DLD1 (cell line): ENCODE measurements at regions not wholly inside any gene's neighbourhood (a gene's known extent, or its start where the extent isn't known, plus 50 kb on each side); places are given as distances from the start of the nearest gene placed in this dataset.

Experiments
- in situ Hi-C: cut with HindIII; loops from 2 replicates; pipeline ENCODE4 v1.10.0; 2017; ENCODE audit warnings: low sequenced_read_pairs

- in situ Hi-C loops: no loop called here
Measured at GRCh38 chr18:77650799-77651385, 401.2 kb downstream of the GALR1 start.

- in situ Hi-C loops: no loop called here
Measured at GRCh38 chr18:77651441-77651840, 401.8 kb downstream of the GALR1 start.

DNA sequence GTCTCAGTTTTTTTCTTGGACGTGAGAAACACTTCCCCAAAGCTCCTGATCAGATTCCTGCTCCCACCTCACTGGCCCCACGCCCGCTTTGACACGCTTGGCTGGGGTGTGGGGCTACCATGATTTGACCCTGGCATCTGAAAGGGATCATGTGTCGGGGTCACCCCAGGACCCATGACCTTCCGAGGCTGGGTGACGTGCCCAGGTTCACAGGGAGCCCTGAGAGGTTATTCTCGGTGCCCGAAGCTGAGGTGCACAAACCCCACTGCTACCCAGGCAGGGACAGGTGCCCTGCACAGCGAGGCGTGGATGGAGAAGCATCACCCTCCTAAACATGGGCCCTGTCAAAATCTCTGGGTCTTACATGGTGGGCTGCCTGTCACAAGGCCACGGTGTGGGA, 404.1 kb downstream of the GALR1 start:
- in situ Hi-C loops: no loop called here

GRCh38 chr18:77654302-77654701, 404.7 kb downstream of the GALR1 start:
- in situ Hi-C loops: no loop called here

DNA sequence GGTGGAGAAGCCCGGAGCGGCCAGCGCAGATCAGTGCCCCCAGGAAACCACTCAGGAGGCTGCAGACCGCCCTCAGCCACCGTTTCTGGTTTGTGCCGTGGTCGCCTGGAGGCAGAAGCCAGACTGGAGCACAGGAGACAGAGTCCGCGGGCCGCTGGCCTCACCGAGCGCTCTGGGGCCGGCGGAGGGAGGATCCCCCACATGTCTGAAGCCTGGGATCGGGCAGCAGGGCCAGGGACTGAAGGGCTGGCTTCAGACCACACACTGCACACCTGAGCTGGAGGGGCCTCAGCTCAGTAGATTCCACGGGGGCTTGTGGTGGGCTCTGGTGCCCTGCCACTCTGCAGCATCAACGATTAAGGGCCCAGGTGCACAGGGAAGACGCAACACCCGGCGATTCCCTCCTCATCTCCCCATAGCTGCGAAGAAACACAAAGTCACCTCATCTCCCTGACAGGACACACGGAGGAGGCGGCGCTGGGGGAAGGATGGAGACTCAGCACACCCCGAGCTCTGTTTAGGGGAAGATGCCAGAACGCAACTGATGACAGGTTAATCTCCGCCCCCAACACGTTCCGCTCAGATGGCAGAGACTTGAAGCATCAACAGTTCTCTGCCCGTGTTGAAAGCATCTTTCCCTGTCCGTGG, 408.1 kb downstream of the GALR1 start:
- in situ Hi-C loops: no loop called here

- in situ Hi-C loops: no loop called here
Measured at GRCh38 chr18:77658299-77658662, 408.6 kb downstream of the GALR1 start.

GRCh38 chr18:77658751-77659448, 409.3 kb downstream of the GALR1 start:
- in situ Hi-C loops: no loop called here

GRCh38 chr18:77666613-77667012, 417.0 kb downstream of the GALR1 start:
- in situ Hi-C loops: no loop called here

DNA sequence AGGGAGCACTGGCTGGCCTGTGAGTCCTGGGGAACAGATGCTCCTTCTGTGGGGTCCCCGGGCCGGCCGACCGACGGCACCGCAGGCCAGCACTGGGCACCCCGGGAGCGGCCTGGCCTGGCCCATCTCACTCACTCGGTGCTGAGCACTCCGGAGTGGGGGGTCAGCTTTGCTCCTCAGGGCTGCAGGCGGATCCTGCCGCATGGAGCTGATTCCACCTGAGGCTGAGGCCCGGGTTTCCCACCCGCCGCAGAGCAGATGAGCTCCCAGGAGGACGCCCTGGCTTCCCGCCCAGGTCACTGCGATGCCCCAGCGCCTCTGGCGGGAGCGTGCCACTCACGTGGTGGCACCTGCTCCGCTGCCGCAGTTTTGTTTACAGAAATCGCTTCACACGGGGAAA, 418.6 kb downstream of the GALR1 start:
- in situ Hi-C loops: no loop called here

DNA sequence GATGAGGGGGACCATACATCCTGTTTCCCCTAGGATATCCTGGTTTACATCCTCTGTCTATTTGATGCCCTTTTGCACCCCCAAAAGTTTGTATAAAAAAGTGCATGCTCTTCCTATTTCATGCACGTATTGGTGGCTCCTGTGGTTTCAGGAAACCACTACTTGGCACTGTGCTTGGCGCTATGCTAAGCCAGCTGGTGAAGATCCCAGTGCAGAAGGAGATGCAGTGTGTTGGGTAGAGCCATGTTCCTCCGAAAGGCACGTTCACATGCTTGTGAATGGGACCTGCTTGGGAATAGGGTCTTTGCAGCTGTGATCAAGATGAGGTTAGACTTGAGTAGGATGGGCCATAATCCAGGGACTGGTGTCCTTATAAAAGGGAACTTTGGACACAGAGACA, 419.7 kb downstream of the GALR1 start:
- in situ Hi-C loops: no loop called here

DNA sequence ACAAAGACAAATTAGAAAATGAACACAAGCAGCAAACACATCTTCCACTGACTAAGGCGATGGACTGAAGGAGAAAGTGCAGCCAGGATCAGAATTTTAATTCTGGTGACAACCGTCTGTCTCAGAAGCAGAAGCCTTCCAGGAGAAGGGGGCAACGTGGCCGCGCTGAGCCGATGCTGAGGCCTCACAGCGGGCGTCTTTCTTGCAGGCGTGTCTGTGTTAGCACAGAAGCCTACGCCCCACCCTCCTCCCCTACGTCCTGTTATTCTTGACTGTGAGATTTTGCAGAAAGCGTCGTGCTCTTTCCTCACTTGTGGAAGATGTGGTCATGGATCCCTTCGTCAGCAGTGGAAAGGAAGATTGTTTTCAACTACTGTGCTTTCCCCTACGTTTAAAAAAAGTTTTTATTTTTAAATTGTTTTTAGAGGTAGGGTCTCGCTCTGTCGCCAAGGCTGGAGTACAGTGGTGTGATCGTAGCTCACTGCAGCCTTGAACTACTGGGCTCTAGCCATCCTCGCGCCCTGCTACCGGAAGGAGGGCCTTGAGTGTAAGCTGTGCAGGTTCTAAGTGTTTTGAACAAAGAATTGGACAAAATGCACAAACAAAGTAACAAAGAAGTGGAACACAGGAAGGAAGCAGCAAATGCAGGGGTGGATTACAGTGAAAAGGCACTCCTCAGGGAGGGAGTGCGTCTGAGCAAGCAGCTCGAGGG, 422.0 kb downstream of the GALR1 start:
- in situ Hi-C loops: no loop called here

GRCh38 chr18:77676910-77677309, 427.3 kb downstream of the GALR1 start:
- in situ Hi-C loops: no loop called here

DNA sequence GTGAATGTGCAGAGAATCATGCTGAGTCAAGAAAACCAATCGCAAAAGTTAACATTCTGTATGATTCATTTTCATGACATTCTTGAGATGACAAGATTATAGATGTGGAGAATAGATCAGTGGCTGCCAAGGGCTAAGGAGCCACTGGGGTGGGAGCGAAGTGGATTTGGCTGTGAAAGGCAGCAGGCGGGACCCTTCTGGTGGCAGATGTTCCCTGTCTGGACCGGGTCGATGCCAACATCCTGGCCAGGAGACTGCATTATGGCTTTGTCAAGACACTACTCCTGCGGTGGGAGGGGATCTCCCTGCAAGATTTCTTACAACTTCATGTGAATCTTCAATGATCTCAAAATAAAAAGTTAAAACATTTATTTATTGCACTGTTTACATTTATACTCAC, 427.9 kb downstream of the GALR1 start:
- in situ Hi-C loops: no loop called here

GRCh38 chr18:77679869-77680268, 430.2 kb downstream of the GALR1 start:
- in situ Hi-C loops: no loop called here

DNA sequence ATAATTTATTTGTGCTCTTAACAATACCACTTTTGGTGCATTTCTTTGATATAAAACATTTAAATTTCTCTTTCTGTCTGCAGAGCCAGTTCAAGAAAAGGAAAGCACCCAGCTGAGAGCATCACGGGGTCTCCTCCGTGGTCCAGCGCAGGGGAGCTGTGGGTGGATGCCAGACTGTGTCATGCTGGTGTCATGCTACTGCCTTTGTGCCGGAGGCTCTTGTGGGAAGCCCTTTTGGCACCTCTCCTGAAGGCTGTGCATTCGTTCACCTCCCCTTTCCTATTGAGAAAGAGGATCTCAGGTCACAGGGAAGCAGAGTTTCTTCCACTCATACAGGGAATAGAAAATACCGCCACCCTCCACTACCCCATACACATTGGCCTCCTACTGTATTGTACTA, 450.4 kb downstream of the GALR1 start:
- in situ Hi-C loops: no loop called here

GRCh38 chr18:77701977-77702376, 452.3 kb downstream of the GALR1 start:
- in situ Hi-C loops: no loop called here

DNA sequence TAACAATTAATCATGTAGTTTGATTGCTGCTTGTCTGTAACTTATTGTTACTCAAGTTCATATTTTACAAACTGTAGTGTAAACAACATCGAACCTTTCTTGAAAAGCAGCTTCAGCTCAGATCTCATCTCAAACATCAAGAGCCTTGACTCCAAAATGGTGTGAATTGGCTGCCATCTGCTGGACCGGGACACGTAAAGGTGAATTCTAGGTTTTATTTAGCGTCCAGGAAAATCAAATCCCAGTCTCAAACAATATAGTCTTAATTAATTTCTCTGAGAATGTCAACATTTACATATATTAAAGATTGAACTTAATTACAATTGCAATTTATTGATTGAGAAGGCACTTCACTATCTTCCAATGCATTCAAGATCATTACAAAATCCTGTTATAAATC, 453.0 kb downstream of the GALR1 start:
- in situ Hi-C loops: no loop called here

GRCh38 chr18:77705301-77705700, 455.7 kb downstream of the GALR1 start:
- in situ Hi-C loops: no loop called here

GRCh38 chr18:77708826-77709506, 459.3 kb downstream of the GALR1 start:
- in situ Hi-C loops: no loop called here

DNA sequence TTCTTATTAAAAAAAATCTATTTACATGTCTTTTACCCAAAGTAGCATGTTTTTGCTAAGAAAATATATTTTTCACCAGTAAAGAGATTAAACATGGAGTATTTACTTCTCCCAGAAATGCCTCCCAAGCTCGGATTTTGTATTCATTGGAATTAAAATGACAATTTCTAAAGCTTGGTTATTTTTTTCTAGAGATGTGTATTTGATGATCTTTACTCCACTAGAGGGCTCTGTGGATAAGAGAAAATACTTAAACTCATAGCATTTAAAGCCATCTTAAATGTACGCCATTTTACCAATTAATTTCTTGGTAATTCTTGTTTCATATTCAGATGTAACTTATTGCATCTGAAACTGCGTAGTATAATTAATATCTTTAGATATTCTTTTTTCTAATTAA, 461.4 kb downstream of the GALR1 start:
- in situ Hi-C loops: no loop called here

GRCh38 chr18:77714716-77715115, 465.1 kb downstream of the GALR1 start:
- in situ Hi-C loops: no loop called here
